IMR-90 (cell line): ENCODE measurements at regions not wholly inside any gene's neighbourhood (a gene's known extent, or its start where the extent isn't known, plus 50 kb on each side); places are given as distances from the start of the nearest gene placed in this dataset.

Source experiments
- ATAC-seq: fragments of 200-7000 bp; cut with Tn5 transposase; 2 replicates; pipeline ENCODE4 v1.9.1; 2020; ENCODE audit warnings: low read depth, mild to moderate bottlenecking, moderate library complexity
- BruUV-seq: library from RNA; stranded (reverse); fragments of 400-500 nt; replicated peaks from 2 replicates; lab custom pipeline; 2021; lab: Mats Ljungman, UMichigan
- CTCF ChIA-PET: fragments of 300-600 bp; formaldehyde crosslinking; extraction: SDS; loops from one replicate; lab custom pipeline; 2021; ENCODE audit warnings: antibody characterized with exemption; lab: Yijun Ruan, JAX
- POLR2A ChIA-PET: fragments of 300-600 bp; sonication (Branson Sonifier 250); formaldehyde crosslinking; loops from one replicate; lab custom pipeline; 2022; ENCODE audit warnings: antibody characterized with exemption; ENCODE audit not compliant: unreplicated experiment; lab: Charles Lee
- DNase-seq: peaks from one replicate; pipeline ENCODE4 v3.0.0; 2013
- H2AFZ ChIP-seq: replicated peaks from 2 replicates; pipeline ENCODE3; 2013; ENCODE audit warnings: low read length, mild to moderate bottlenecking; ENCODE audit not compliant: poor library complexity
- H2AK5ac ChIP-seq: 2 replicates; pipeline ENCODE4 v1.6.1; 2013; ENCODE audit warnings: low read depth, low read length, inconsistent platforms
- H2AK9ac ChIP-seq: replicated peaks from 2 replicates; pipeline ENCODE3; 2013; ENCODE audit warnings: mild to moderate bottlenecking, low read depth, low read length, moderate library complexity; ENCODE audit not compliant: poor library complexity
- H2BK120ac ChIP-seq: 2 replicates; pipeline ENCODE4 v1.6.1; 2013; ENCODE audit warnings: low read depth, low read length, inconsistent platforms
- H2BK15ac ChIP-seq: 3 replicates; pipeline ENCODE4 v1.6.1; 2013; ENCODE audit warnings: low read depth, low read length, inconsistent platforms
- H2BK20ac ChIP-seq: 2 replicates; pipeline ENCODE4 v1.6.1; 2013; ENCODE audit warnings: low read depth, mild to moderate bottlenecking, inconsistent platforms, low read length, moderate library complexity
- H2BK5ac ChIP-seq: 2 replicates; pipeline ENCODE4 v1.6.1; 2013; ENCODE audit warnings: mild to moderate bottlenecking, low read depth, low read length, inconsistent platforms; ENCODE audit not compliant: poor library complexity, severe bottlenecking
- H3K14ac ChIP-seq: replicated peaks from 2 replicates; pipeline ENCODE4 v1.6.1; 2013; ENCODE audit warnings: low read depth, low read length, inconsistent platforms
- H3K18ac ChIP-seq: 2 replicates; pipeline ENCODE4 v1.6.1; 2013; ENCODE audit warnings: low read depth, low read length, control low read depth
- H3K23ac ChIP-seq: 2 replicates; pipeline ENCODE4 v1.6.1; 2013; ENCODE audit warnings: low read depth, low read length, inconsistent platforms
- H3K27ac ChIP-seq: 2 replicates; pipeline ENCODE4 v1.5.1; 2013; ENCODE audit warnings: mild to moderate bottlenecking, control low read depth, low read length; ENCODE audit not compliant: insufficient read depth
- H3K27me3 ChIP-seq: 2 replicates; pipeline ENCODE4 v1.6.1; 2013; ENCODE audit warnings: low read length; ENCODE audit not compliant: control insufficient read depth, insufficient read depth
- H3K36me3 ChIP-seq: 2 replicates; pipeline ENCODE4 v1.6.1; 2013; ENCODE audit warnings: low read length, mixed read lengths; ENCODE audit not compliant: control insufficient read depth, insufficient read depth
- H3K4ac ChIP-seq: 2 replicates; pipeline ENCODE4 v1.6.1; 2013; ENCODE audit warnings: low read depth, low read length, inconsistent platforms
- H3K4me1 ChIP-seq: 2 replicates; pipeline ENCODE4 v1.6.1; 2013; ENCODE audit warnings: low read length, mixed read lengths; ENCODE audit not compliant: control insufficient read depth, insufficient read depth
- H3K4me2 ChIP-seq: 2 replicates; pipeline ENCODE4 v1.6.1; 2013; ENCODE audit warnings: low read depth, mild to moderate bottlenecking, control low read depth, low read length, moderate library complexity
- H3K4me3 ChIP-seq: 2 replicates; pipeline ENCODE4 v1.5.1; 2013; ENCODE audit warnings: low read depth, mild to moderate bottlenecking, control low read depth, low read length, moderate library complexity; ENCODE audit not compliant: insufficient read depth
- H3K56ac ChIP-seq: 2 replicates; pipeline ENCODE4 v1.6.1; 2013; ENCODE audit warnings: low read length, inconsistent platforms; ENCODE audit not compliant: insufficient read depth; ENCODE audit errors: extremely low read depth
- H3K79me1 ChIP-seq, 2 experiments: 2 replicates each; pipeline ENCODE4 v1.6.1; 2013; ENCODE audit warnings: low read length in 2 of 2, inconsistent platforms in 1 of 2, low read depth in 1 of 2
- H3K9ac ChIP-seq: 2 replicates; pipeline ENCODE4 v1.6.1; 2013; ENCODE audit warnings: low read depth, low read length, control low read depth
- H3K9me1 ChIP-seq: 2 replicates; pipeline ENCODE4 v1.6.1; 2013; ENCODE audit warnings: low read length, inconsistent platforms; ENCODE audit not compliant: insufficient read depth
- H3K9me3 ChIP-seq: 2 replicates; pipeline ENCODE4 v1.6.1; 2013; ENCODE audit warnings: low read length; ENCODE audit not compliant: control insufficient read depth, insufficient read depth
- H4K20me1 ChIP-seq: 2 replicates; pipeline ENCODE4 v1.6.1; 2013; ENCODE audit warnings: low read length, inconsistent platforms; ENCODE audit not compliant: insufficient read depth
- H4K5ac ChIP-seq: 2 replicates; pipeline ENCODE4 v1.6.1; 2013; ENCODE audit warnings: mild to moderate bottlenecking, low read depth, low read length, control low read depth
- H4K8ac ChIP-seq, 2 experiments: 2 replicates each; pipeline ENCODE4 v1.6.1; 2013; ENCODE audit warnings: low read depth in 2 of 2, low read length in 2 of 2, control low read depth in 1 of 2, inconsistent platforms in 1 of 2
- H4K91ac ChIP-seq: 2 replicates; pipeline ENCODE4 v1.6.1; 2013; ENCODE audit warnings: low read depth, low read length, inconsistent platforms; ENCODE audit not compliant: insufficient read depth
- CTCF ChIP-seq: conservative IDR thresholded peaks from 2 replicates; pipeline ENCODE4 v1.5.1; 2012; ENCODE audit warnings: mild to moderate bottlenecking, low read depth, low read length, improper control_type of control experiment
- RAD21 ChIP-seq: IDR thresholded peaks from 2 replicates; pipeline ENCODE4 v1.6.1; 2012; ENCODE audit warnings: low read length, improper control_type of control experiment
- WGBS, 2 experiments: methylation state at CpG; one replicate each; pipeline versions ENCODE4 v1.1.5 to v1.1.7; 2013; ENCODE audit warnings: missing lambda C conversion rate in 2 of 2; ENCODE audit not compliant: insufficient read length in 1 of 2; ENCODE audit errors: extremely low coverage in 2 of 2; 5-methylcytosine and 5-hydroxymethylcytosine counted together
- dilution Hi-C: fragments of 300-500 bp; cut with HindIII; formaldehyde crosslinking; loops from one replicate; pipeline ENCODE4 v1.14.3; 2018; ENCODE audit warnings: low sequenced_read_pairs; ENCODE audit not compliant: unreplicated experiment
- in situ Hi-C: fragments of 300-500 bp; cut with MboI; formaldehyde crosslinking; loops from 3 replicates; pipeline ENCODE4 v1.14.3; 2019; ENCODE audit warnings: low sequenced_read_pairs, inconsistent platforms, mixed read lengths
- intact Hi-C: fragments of 100-400 bp; cut with micrococcal nuclease; formaldehyde crosslinking; loops from 2 replicates; pipeline ENCODE4 v1.10.0; 2022

GRCh38 chr10:129360046-129360445 lies 107.0 kb upstream of the MGMT start:
- dilution Hi-C loops (no loop called here), in situ Hi-C loops (no loop called here), intact Hi-C loops (no loop called here)
- no TSS peak for BruUV-seq
- Histone ChIP-seq H3K9ac (no peak overlapping the region), H3K18ac (no peak overlapping the region), H2BK20ac (no peak overlapping the region), H2BK15ac (no peak overlapping the region), H2AFZ (no peak overlapping the region), H3K4me2 (no peak overlapping the region), H2AK5ac (no peak overlapping the region), H2BK120ac (no peak overlapping the region), H4K20me1 (no peaks in the 10 kb centered on the region), H2BK5ac (no peak overlapping the region), H3K14ac (no peak overlapping the region), H4K8ac (no peak overlapping the region), H3K4me3 (no peak overlapping the region), H3K9me1 (no peaks in the 10 kb centered on the region), H3K4ac (no peak overlapping the region), H3K56ac (no peak overlapping the region), H2AK9ac (no peak overlapping the region), H3K36me3 (no peaks in the 10 kb centered on the region), H3K23ac (no peak overlapping the region), H4K91ac (no peak overlapping the region), H3K27me3 (no peaks in the 10 kb centered on the region), H3K4me1 (no peaks in the 10 kb centered on the region), H4K5ac (no peak overlapping the region), H3K27ac (no peak overlapping the region), H3K9me3 (peaks cover 8% of the 10 kb centered on the region), H3K79me1 (no peaks in the 10 kb centered on the region)
- CTCF ChIA-PET = no interaction called here
- no peak for ATAC-seq
- no peak for DNase-seq
- no CpG with 5 or more reads among the region's 10 CpGs for WGBS, 2 experiments
- POLR2A ChIA-PET = no interaction called here
- no peak for TF ChIP-seq RAD21
- TF ChIP-seq CTCF = no peak
